ENCODE measurements at regions not wholly inside any gene's neighbourhood (a gene's known extent, or its start where the extent isn't known, plus 50 kb on each side); places are given as distances from the start of the nearest gene placed in this dataset.

- TF ChIP-seq EZH2phosphoT487 (conservative IDR thresholded peaks at IDR 0.05; ENCODE audit: low read length) (no peak), CTCF (IDR thresholded peaks at IDR 0.05; ENCODE audit: insufficient read depth, low read length, poor library complexity, severe bottlenecking) (no peak)
Observed at GRCh38 chr22:49082451-49082850, 745.2 kb downstream of the BRD1 start.
